Mesenchymal stem cell (in vitro differentiated cells and primary cell): ENCODE measurements at regions not wholly inside any gene's neighbourhood (a gene's known extent, or its start where the extent isn't known, plus 50 kb on each side); places are given as distances from the start of the nearest gene placed in this dataset.

Experiments used
- DNase-seq: peaks from one replicate; pipeline ENCODE4 v3.0.0-alpha.2; 2013
- H2AFZ ChIP-seq: one replicate; pipeline ENCODE4 v1.6.1; 2013; ENCODE audit warnings: low read depth, mild to moderate bottlenecking, control low read depth, inconsistent platforms, low read length, moderate library complexity
- H2AK5ac ChIP-seq: 2 replicates; pipeline ENCODE4 v1.6.1; 2013; ENCODE audit warnings: low read length, moderate library complexity, mild to moderate bottlenecking, inconsistent platforms; ENCODE audit not compliant: severe bottlenecking
- H2BK120ac ChIP-seq: one replicate; pipeline ENCODE4 v1.6.1; 2013; ENCODE audit warnings: low read depth, mild to moderate bottlenecking, inconsistent platforms, low read length, moderate library complexity
- H2BK12ac ChIP-seq, 2 experiments: one replicate each; pipeline ENCODE4 v1.6.1; 2013; ENCODE audit warnings: inconsistent platforms in 2 of 2, low read length in 2 of 2, mild to moderate bottlenecking in 2 of 2, moderate library complexity in 2 of 2, control low read depth in 1 of 2
- H2BK15ac ChIP-seq: one replicate; pipeline ENCODE4 v1.6.1; 2013; ENCODE audit warnings: mild to moderate bottlenecking, low read depth, inconsistent platforms; ENCODE audit not compliant: poor library complexity, severe bottlenecking
- H2BK5ac ChIP-seq: 2 replicates; pipeline ENCODE4 v1.6.1; 2013; ENCODE audit warnings: low read depth, mild to moderate bottlenecking, low read length, control low read depth, inconsistent platforms; ENCODE audit not compliant: poor library complexity, severe bottlenecking
- H3K14ac ChIP-seq, 2 experiments: one replicate each; pipeline ENCODE4 v1.6.1; 2013; ENCODE audit warnings: inconsistent platforms in 2 of 2, low read length in 2 of 2, control low read depth in 1 of 2, mild to moderate bottlenecking in 1 of 2, moderate library complexity in 1 of 2
- H3K18ac ChIP-seq, 2 experiments: one replicate each; pipeline ENCODE4 v1.6.1; 2013; ENCODE audit warnings: inconsistent platforms in 2 of 2, low read length in 2 of 2, control low read depth in 1 of 2, low read depth in 1 of 2, mild to moderate bottlenecking in 1 of 2
- H3K23ac ChIP-seq, 2 experiments: one replicate each; pipeline ENCODE4 v1.6.1; 2013; ENCODE audit warnings: inconsistent platforms in 2 of 2, low read length in 2 of 2, mild to moderate bottlenecking in 2 of 2, moderate library complexity in 2 of 2, control low read depth in 1 of 2
- H3K27ac ChIP-seq: 2 replicates; pipeline ENCODE4 v1.5.1; 2013; ENCODE audit warnings: mild to moderate bottlenecking, moderate library complexity, low read length, control low read depth, inconsistent platforms; ENCODE audit not compliant: poor library complexity, severe bottlenecking
- H3K27me3 ChIP-seq, 2 experiments: 2 replicates each; pipeline versions ENCODE4 v1.6.1 to v1.7.0; 2013; ENCODE audit warnings: low read length in 2 of 2, mild to moderate bottlenecking in 2 of 2, moderate library complexity in 2 of 2, control low read depth in 1 of 2, inconsistent platforms in 1 of 2; ENCODE audit not compliant: control insufficient read depth in 1 of 2, insufficient read depth in 1 of 2
- H3K36me3 ChIP-seq, 2 experiments: 2 replicates each; pipeline versions ENCODE4 v1.6.1 to v1.7.0; 2013; ENCODE audit warnings: low read length in 2 of 2, control low read depth in 1 of 2, inconsistent platforms in 1 of 2, low read depth in 1 of 2, mild to moderate bottlenecking in 1 of 2; ENCODE audit not compliant: insufficient read depth in 2 of 2, control insufficient read depth in 1 of 2
- H3K4ac ChIP-seq, 2 experiments: one replicate each; pipeline ENCODE4 v1.6.1; 2013; ENCODE audit warnings: inconsistent platforms in 2 of 2, low read length in 2 of 2, mild to moderate bottlenecking in 2 of 2, moderate library complexity in 2 of 2, control low read depth in 1 of 2, low read depth in 1 of 2
- H3K4me1 ChIP-seq: 2 replicates; pipeline ENCODE4 v1.6.1; 2013; ENCODE audit warnings: low read depth, low read length, control low read depth; ENCODE audit not compliant: control insufficient read depth, insufficient read depth
- H3K4me2 ChIP-seq: 2 replicates; pipeline ENCODE4 v1.6.1; 2013; ENCODE audit warnings: low read length, mild to moderate bottlenecking, inconsistent platforms; ENCODE audit not compliant: poor library complexity, severe bottlenecking
- H3K4me3 ChIP-seq, 2 experiments: 2 replicates each; pipeline versions ENCODE4 v1.5.1 to v1.7.0; 2013; ENCODE audit warnings: low read length in 2 of 2, mild to moderate bottlenecking in 2 of 2, control low read depth in 1 of 2, low read depth in 1 of 2; ENCODE audit not compliant: insufficient read depth in 1 of 2
- H3K79me1 ChIP-seq: replicated peaks from 2 replicates; pipeline ENCODE4 v1.6.1; 2013; ENCODE audit warnings: mild to moderate bottlenecking, control low read depth, low read length, inconsistent platforms; ENCODE audit not compliant: poor library complexity, severe bottlenecking
- H3K9ac ChIP-seq: 2 replicates; pipeline ENCODE4 v1.7.0; 2013; ENCODE audit warnings: mild to moderate bottlenecking, low read length, moderate library complexity
- H3K9me3 ChIP-seq: 2 replicates; pipeline ENCODE4 v1.7.0; 2013; ENCODE audit warnings: mild to moderate bottlenecking, low read length; ENCODE audit not compliant: control insufficient read depth
- H4K8ac ChIP-seq: one replicate; pipeline ENCODE4 v1.6.1; 2013; ENCODE audit warnings: inconsistent platforms, mild to moderate bottlenecking, low read length, moderate library complexity
- H4K91ac ChIP-seq: one replicate; pipeline ENCODE4 v1.6.1; 2013; ENCODE audit warnings: mild to moderate bottlenecking, low read length, inconsistent platforms
- WGBS: methylation state at CpG from one replicate; pipeline ENCODE4 v1.1.7; 2013; ENCODE audit warnings: mixed read lengths; 5-methylcytosine and 5-hydroxymethylcytosine counted together

DNA sequence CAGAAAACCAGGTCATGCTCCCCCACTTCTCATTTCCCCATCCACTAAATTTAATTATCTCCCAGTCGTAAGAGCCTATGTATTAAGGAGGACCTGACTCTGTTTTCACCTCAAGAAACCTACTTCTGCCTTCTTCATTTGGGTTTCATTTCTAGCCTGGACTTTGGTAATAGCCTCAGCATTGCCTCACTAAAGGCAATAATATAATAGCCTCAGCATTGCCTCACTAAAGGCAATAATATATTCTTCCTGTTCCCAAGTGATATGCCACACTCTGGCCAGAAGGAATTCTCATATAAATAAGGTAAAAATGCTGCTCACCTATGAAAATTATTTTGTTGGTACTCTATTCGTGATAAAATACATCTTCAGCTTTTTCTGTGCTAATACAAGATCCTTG lies 993.9 kb downstream of the EFNB2 start:
- Histone ChIP-seq H4K8ac (no peak overlapping the region), H3K4ac (no peak overlapping the region), H3K36me3 (no peaks in the 10 kb centered on the region), H3K4me1 (no peaks in the 10 kb centered on the region), H3K18ac (no peak overlapping the region), H3K9ac (no peak overlapping the region), H3K9me3 (peaks cover 4% of the 10 kb centered on the region), H2BK12ac (no peak overlapping the region), H2BK120ac (no peak overlapping the region), H2BK5ac (no peak overlapping the region), H3K4me3 (no peak overlapping the region), H3K27ac (no peak overlapping the region), H2AK5ac (no peak overlapping the region), H2AFZ (no peak overlapping the region), H2BK15ac (no peak overlapping the region), H3K14ac (no peak overlapping the region), H3K23ac (no peak overlapping the region), H3K4me2 (no peak overlapping the region), H4K91ac (no peak overlapping the region), H3K79me1 (no peaks in the 10 kb centered on the region), H3K27me3 (no peaks in the 10 kb centered on the region)
- no peak for DNase-seq
- WGBS, result 98% methylated on average over 2 of the region's 2 CpGs

DNA sequence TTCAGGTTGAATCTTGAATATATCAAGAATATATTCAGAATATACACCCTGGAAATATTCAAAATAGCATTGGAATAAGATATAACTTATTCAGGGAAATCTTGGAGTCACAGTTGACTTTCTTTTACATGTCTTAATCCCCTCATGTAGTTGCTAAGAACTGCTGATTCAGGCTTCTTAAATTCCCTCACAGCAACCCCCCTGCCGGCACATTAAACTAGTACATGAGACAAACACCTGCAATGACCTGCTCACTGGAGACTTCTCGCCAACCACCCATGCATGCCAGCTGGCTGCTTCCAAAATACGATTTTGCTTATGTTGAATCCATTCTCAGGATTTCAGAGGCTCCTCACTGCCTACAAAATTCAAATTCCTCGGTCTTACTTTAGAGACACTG lies 997.1 kb downstream of the EFNB2 start:
- Histone ChIP-seq H3K79me1 (no peaks in the 10 kb centered on the region), H3K4me2 (no peak overlapping the region), H3K4ac (no peak overlapping the region), H2BK15ac (no peak overlapping the region), H4K8ac (no peak overlapping the region), H2BK120ac (no peak overlapping the region), H3K14ac (no peak overlapping the region), H3K27me3 (no peaks in the 10 kb centered on the region), H3K36me3 (no peaks in the 10 kb centered on the region), H2BK12ac (no peak overlapping the region), H2BK5ac (no peak overlapping the region), H3K9me3 (no peaks in the 10 kb centered on the region), H3K23ac (no peak overlapping the region), H2AK5ac (no peak overlapping the region), H3K9ac (no peak overlapping the region), H3K4me1 (no peaks in the 10 kb centered on the region), H4K91ac (no peak overlapping the region), H3K27ac (no peak overlapping the region), H3K18ac (no peak overlapping the region), H2AFZ (no peak overlapping the region), H3K4me3 (no peak overlapping the region)
- DNase-seq, result no peak
- WGBS, result 85% methylated on average over 4 of the region's 4 CpGs

DNA sequence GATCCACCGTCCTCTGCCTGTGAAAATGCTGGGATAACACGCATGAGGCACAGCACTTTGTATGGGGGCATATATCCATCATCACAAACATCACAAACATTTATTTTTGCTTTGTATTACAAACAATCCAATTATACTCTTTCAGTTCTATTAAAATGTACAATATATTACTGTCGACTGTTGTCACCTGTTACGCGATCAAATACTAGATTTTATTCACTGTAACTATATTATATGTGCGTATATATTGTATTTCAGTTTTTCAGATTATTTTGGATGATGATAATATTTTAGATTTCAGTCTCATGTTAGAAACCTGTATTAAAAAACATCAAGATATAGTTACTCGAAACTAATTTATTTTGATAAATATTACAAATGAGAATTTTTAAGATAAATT lies 998.3 kb downstream of the EFNB2 start:
- Histone ChIP-seq H3K23ac (no peak overlapping the region), H4K91ac (no peak overlapping the region), H3K18ac (no peak overlapping the region), H2BK120ac (no peak overlapping the region), H2BK5ac (no peak overlapping the region), H3K4me1 (no peaks in the 10 kb centered on the region), H3K27me3 (no peaks in the 10 kb centered on the region), H4K8ac (no peak overlapping the region), H2BK12ac (no peak overlapping the region), H3K4me3 (no peak overlapping the region), H2BK15ac (no peak overlapping the region), H3K79me1 (no peaks in the 10 kb centered on the region), H3K27ac (no peak overlapping the region), H3K4ac (no peak overlapping the region), H2AFZ (no peak overlapping the region), H3K9me3 (no peaks in the 10 kb centered on the region), H2AK5ac (no peak overlapping the region), H3K36me3 (no peaks in the 10 kb centered on the region), H3K4me2 (no peak overlapping the region), H3K14ac (no peak overlapping the region), H3K9ac (no peak overlapping the region)
- DNase-seq, result no peak
- WGBS, result 100% methylated on average over 2 of the region's 7 CpGs

DNA sequence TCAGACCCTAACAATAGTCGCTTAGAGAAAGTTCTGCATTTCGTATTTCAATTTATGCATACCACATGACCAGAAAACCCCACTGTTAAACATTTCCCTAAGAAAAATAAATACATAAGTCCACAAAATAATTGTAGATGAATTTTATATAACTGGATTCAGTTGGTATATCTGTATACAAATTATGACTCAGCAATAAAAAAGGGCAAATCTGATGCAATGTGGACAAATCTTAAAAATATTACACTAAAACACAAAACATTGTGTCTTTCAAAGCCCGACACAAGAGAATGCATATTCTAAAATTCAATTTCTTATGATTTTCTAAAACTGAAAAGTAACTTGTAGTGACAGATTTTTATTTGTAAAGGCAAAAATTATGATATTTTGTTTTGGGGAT lies 1005.0 kb downstream of the EFNB2 start:
- no peaks in the 10 kb centered on the region for H3K36me3 ChIP-seq
- no peaks in the 10 kb centered on the region for H3K79me1 ChIP-seq
- no peak overlapping the region for H3K18ac ChIP-seq
- H3K9ac ChIP-seq, result no peak overlapping the region
- H2BK5ac ChIP-seq, result no peak overlapping the region
- no peak overlapping the region for H4K8ac ChIP-seq
- no peak overlapping the region for H3K4me3 ChIP-seq
- H2BK12ac ChIP-seq, result no peak overlapping the region
- no peaks in the 10 kb centered on the region for H3K27me3 ChIP-seq
- no peak overlapping the region for H3K27ac ChIP-seq
- H3K4me1 ChIP-seq, result no peaks in the 10 kb centered on the region
- H3K23ac ChIP-seq, result no peak overlapping the region
- no peak overlapping the region for H3K4ac ChIP-seq
- H2AK5ac ChIP-seq, result no peak overlapping the region
- H2AFZ ChIP-seq, result no peak overlapping the region
- WGBS, result 100% methylated on average over 2 of the region's 3 CpGs
- H2BK120ac ChIP-seq, result no peak overlapping the region
- H2BK15ac ChIP-seq, result no peak overlapping the region
- H3K9me3 ChIP-seq, result no peaks in the 10 kb centered on the region
- no peak for DNase-seq
- no peak overlapping the region for H4K91ac ChIP-seq
- H3K4me2 ChIP-seq, result no peak overlapping the region
- H3K14ac ChIP-seq, result no peak overlapping the region
